Motor neuron (in vitro differentiated cells): ENCODE measurements at regions not wholly inside any gene's neighbourhood (a gene's known extent, or its start where the extent isn't known, plus 50 kb on each side); places are given as distances from the start of the nearest gene placed in this dataset.

ENCODE experiments used
- ATAC-seq, 8 experiments: fragments of 200-7000 bp; cut with Tn5 transposase; replicated peaks in 6 of 8; 2 replicates each; pipeline ENCODE4 v1.8.0; 2021; ENCODE audit warnings: mild to moderate bottlenecking in 8 of 8, moderate library complexity in 8 of 8
- H3K27ac ChIP-seq, 2 donors: fragments of 250-450 bp; sonication (Bioruptor Pico); 2 replicates each; pipeline ENCODE4 v1.9.0; 2021; ENCODE audit warnings: antibody characterized with exemption in 2 of 2, mild to moderate bottlenecking in 2 of 2, moderate library complexity in 1 of 2
- H3K4me1 ChIP-seq, 2 donors: fragments of 250-450 bp; sonication (Bioruptor Pico); replicated peaks in 1 of 2; 2 replicates each; pipeline ENCODE4 v1.6.1; 2021; ENCODE audit warnings: antibody characterized with exemption in 2 of 2, mild to moderate bottlenecking in 2 of 2, moderate library complexity in 1 of 2
- H3K4me3 ChIP-seq, 5 donors: fragments of 250-450 bp; sonication (Bioruptor Pico); 2 replicates each; pipeline ENCODE4 v1.9.0; 2021; ENCODE audit warnings: antibody characterized with exemption in 5 of 5, mild to moderate bottlenecking in 5 of 5, moderate library complexity in 4 of 5
- WGBS, 10 experiments: fragments of 450-650 bp; shearing (Covaris generic); methylation state at CpG; one replicate each; pipeline ENCODE4 v1.0.0; 2022; 5-methylcytosine and 5-hydroxymethylcytosine counted together
- in situ Hi-C, 9 experiments: fragments of 400-800 bp; cut with MboI; loops; one replicate each; pipeline ENCODE4 v1.15.0; 2021; ENCODE audit warnings: low sequenced_read_pairs in 9 of 9, low pct_unique_long_range_greater_than_20kb in 2 of 9; ENCODE audit not compliant: unreplicated experiment in 9 of 9

DNA sequence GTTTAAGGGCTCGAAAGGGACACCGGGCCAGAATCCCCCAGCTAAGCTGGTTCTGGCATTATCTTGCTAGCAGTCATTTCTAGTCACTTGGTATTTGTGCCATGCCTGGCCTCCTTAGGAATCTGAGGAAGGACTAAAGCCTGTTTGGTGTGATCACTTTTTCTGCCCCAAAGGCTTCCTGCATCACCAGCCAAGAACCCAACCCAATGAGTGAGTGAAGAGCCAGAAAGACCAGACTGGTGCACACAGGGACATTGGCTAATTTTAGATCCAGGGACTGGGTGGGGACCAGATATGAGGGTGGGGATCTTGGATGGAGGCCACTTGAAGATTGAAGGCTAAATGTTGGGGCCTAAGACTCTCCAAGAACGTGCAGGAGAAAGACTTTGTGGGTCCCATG is 411.9 kb upstream of the TNP1 start:
- peak in 2 of 8 experiments; percentile 70 to 72 for ATAC-seq
- Histone ChIP-seq H3K4me1 (peaks cover 20 to 26% of the 10 kb centered on the region in 2 donors), H3K4me3 (no peak overlapping the region), H3K27ac (no peak overlapping the region)
- in situ Hi-C loops: no loop called here
- WGBS, 10 experiments: 43 to 100% (median 80%) methylated on average over 1 to 3 of the region's 3 CpGs; no CpG with 5 or more reads in 5 of the 10 experiments

GRCh38 chr2:217270485-217271121 is 410.7 kb upstream of the TNP1 start:
- WGBS, 10 experiments: 80 to 100% (median 92%) methylated on average over 1 of the region's 1 CpG; no CpG with 5 or more reads in 6 of the 10 experiments
- Histone ChIP-seq H3K4me1 (peaks cover 20 to 22% of the 10 kb centered on the region in 2 donors), H3K4me3 (no peak overlapping the region), H3K27ac (no peak overlapping the region)
- in situ Hi-C loops: no loop called here
- no peak for ATAC-seq

DNA sequence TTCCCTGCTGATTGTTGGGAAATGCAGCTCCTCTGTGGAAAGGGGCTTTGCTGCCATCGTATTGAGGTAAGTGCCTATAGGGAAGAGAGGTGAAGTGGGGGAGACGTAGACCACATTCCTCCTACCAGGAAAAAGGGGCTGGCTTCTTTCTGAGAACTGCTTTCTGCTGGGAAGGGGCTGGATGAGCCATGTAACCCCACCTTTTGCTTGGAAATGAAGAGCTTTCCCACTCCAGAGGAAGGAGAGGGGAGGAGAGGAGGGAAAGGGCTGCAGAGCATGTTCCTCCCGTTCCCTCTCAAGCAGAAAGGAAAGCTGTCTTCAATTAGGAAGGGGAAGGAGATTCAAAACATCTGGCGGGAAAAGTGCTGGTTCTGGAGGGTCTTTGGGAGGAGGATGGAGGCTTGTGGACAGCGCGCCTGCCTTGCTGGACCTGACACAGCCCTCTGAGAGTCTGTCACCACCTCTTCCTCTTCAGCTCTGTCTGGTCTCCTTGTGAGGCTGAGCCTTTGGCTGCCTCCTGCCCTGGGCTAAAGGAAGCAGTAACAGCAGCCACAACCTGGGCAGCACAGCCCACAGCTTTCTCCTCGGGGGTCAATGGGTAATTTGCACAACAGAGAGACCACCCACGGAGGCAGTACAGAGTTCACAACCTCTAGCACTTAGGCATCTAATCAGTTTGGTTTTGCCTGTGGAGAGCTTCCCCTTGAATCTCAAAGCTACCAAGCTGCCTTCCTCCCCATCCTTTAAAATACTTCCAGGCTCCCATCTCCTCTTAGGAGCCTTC is 410.0 kb upstream of the TNP1 start:
- Histone ChIP-seq H3K4me3 (no peak overlapping the region), H3K4me1 (peaks cover 16 to 20% of the 10 kb centered on the region in 2 donors), H3K27ac (peak overlapping the region in 1 of 2 donors; percentile 10)
- peak in 3 of 8 experiments; percentile 6 to 58 (median 50) for ATAC-seq
- 6 to 50% (median 26%) methylated on average over 1 to 8 of the region's 8 CpGs; no CpG with 5 or more reads in 2 of the 10 experiments for WGBS, 10 experiments
- in situ Hi-C loops: no loop called here

GRCh38 chr2:217268978-217269377 is 409.1 kb upstream of the TNP1 start:
- no peak overlapping the region for H3K27ac ChIP-seq
- peaks cover 14 to 20% of the 10 kb centered on the region in 2 donors for H3K4me1 ChIP-seq
- ATAC-seq: no peak
- H3K4me3 ChIP-seq: no peak overlapping the region
- WGBS, 10 experiments: 53 to 100% (median 79%) methylated on average over 1 to 5 of the region's 7 CpGs; no CpG with 5 or more reads in 2 of the 10 experiments
- in situ Hi-C loops: no loop called here

- 50 to 100% (median 88%) methylated on average over 1 of the region's 1 CpG; no CpG with 5 or more reads in 6 of the 10 experiments for WGBS, 10 experiments
- peaks cover 10 to 12% of the 10 kb centered on the region in 2 donors for H3K4me1 ChIP-seq
- H3K4me3 ChIP-seq: no peak overlapping the region
- no peak overlapping the region for H3K27ac ChIP-seq
- peak in 2 of 8 experiments; percentile 57 to 61 for ATAC-seq
- in situ Hi-C loops: no loop called here
Measured at GRCh38 chr2:217267758-217268157, 407.9 kb upstream of the TNP1 start.

DNA sequence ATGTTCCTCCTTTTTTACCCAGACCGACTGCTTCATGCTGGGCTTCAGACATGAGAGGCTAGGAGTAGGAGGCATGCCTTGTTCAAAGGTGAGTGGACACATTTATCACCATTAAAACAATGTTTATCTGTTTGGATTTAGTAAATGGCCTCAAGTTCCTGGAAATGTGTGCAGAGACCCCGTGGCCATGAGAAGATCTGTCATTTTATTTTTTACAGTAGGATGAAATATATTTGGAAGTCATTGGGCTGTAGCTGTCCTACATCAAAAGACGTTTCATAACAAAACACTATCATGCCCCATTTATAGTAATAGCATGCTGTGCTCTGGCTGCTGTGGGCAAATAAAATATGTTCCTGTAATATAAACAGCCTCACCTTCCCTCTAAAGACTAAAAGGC is 403.9 kb upstream of the TNP1 start:
- ATAC-seq: peak in 3 of 8 experiments; percentile 54 to 66 (median 56)
- Histone ChIP-seq H3K4me1 (peaks cover 0 to 7% of the 10 kb centered on the region in 2 donors), H3K27ac (no peak overlapping the region), H3K4me3 (no peak overlapping the region)
- 32 to 80% (median 60%) methylated on average over 1 to 3 of the region's 3 CpGs; no CpG with 5 or more reads in 2 of the 10 experiments for WGBS, 10 experiments
- in situ Hi-C loops: no loop called here

DNA sequence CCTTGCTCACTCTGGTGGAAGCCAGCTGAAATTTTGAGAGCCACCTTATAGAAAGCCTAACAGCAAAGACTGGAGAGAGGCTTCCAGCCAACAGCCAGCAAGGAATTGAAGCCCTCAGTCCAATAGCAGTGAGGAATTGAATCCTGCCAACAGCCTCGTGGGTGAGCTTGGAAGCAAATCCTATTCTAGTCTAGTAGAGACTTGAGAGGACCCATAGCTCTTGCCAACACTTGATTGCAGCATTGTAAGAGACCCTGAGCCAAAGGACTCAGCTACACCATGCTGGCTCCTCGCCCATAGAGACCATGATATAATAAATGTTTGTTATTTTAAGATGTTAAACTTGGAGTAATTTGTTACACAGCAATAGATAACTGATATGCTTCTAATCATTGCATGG is 403.0 kb upstream of the TNP1 start:
- in situ Hi-C loops: no loop called here
- Histone ChIP-seq H3K4me1 (peaks cover 0 to 7% of the 10 kb centered on the region in 2 donors), H3K27ac (no peak overlapping the region), H3K4me3 (no peak overlapping the region)
- WGBS, 10 experiments: 50 to 100% (median 68%) methylated on average over 1 to 2 of the region's 2 CpGs; no CpG with 5 or more reads in 3 of the 10 experiments
- ATAC-seq: no peak

GRCh38 chr2:217261452-217261851 is 401.6 kb upstream of the TNP1 start:
- H3K4me3 ChIP-seq: no peak overlapping the region
- in situ Hi-C loops: no loop called here
- no peak overlapping the region for H3K27ac ChIP-seq
- no peak for ATAC-seq
- peaks cover 0 to 7% of the 10 kb centered on the region in 2 donors for H3K4me1 ChIP-seq
- 35 to 100% (median 82%) methylated on average over 1 to 4 of the region's 4 CpGs; no CpG with 5 or more reads in 1 of the 10 experiments for WGBS, 10 experiments

DNA sequence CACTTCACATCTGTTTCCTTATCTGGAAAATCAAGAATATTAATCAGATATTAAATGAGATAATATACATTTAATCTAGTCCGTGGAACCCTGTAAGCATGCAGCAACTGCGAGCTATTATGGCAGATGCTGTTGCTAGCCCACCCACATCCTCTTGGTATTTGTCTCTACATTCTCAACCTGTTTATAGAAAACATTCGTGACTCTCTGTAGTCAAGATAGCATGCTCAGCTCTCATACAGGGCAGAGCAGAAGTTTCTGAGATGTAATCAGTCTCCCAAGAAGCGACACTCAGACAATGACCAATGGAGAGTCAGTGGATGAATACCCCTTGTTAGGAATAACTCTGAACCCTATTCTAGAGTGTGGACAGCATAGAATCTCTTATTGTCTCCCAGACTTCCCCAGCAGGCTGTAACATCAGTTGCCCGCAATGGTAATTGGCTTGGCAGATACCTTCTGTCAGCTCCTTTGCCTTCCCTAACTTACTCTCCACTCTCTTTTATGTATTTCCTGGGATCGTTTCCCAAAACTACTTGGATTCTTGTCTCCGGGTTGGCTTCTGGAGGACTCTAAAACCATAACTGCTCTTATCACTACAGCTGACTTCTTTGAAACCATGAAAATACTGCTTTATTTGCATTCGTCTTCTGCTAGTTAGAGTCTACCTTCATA is 400.7 kb upstream of the TNP1 start:
- no peak overlapping the region for H3K4me3 ChIP-seq
- no peak for ATAC-seq
- H3K4me1 ChIP-seq: peaks cover 6 to 12% of the 10 kb centered on the region in 2 donors
- in situ Hi-C loops: no loop called here
- WGBS, 10 experiments: 62 to 97% (median 82%) methylated on average over 3 to 8 of the region's 8 CpGs; no CpG with 5 or more reads in 2 of the 10 experiments
- no peak overlapping the region for H3K27ac ChIP-seq

DNA sequence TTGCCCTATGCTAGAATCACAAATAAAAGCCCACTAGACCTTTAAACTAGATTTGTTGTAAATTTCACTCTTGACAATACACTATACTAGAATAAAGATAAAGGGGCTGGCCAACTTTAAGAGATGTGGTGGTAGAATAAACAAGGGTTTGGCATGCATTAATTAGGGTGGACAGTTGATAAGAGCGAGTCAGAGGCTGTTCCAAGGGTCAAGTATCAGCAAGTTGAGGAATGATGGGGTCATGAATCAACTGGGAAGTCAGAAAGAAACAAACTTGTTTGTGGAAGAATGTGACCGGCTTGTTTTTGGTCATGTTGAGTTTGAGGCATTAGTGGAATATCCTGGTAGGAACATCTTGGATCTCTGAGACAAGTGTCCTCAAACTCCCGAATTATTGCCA is 398.3 kb upstream of the TNP1 start:
- in situ Hi-C loops: no loop called here
- WGBS, 10 experiments: 70 to 100% (median 86%) methylated on average over 1 to 3 of the region's 3 CpGs; no CpG with 5 or more reads in 1 of the 10 experiments
- H3K4me1 ChIP-seq: peaks cover 5 to 6% of the 10 kb centered on the region in 2 donors

GRCh38 chr2:217256251-217256650 is 396.4 kb upstream of the TNP1 start:
- in situ Hi-C loops: no loop called here
- Histone ChIP-seq H3K27ac (no peak overlapping the region), H3K4me3 (no peak overlapping the region), H3K4me1 (peaks cover 14 to 17% of the 10 kb centered on the region in 2 donors)
- WGBS, 10 experiments: 0 to 57% (median 12%) methylated on average over 1 to 3 of the region's 3 CpGs; no CpG with 5 or more reads in 3 of the 10 experiments
- peak in 5 of 8 experiments; percentile 30 to 90 (median 45) for ATAC-seq

More for the DNA sequence above, 398.3 kb upstream of the TNP1 start:
- Histone ChIP-seq H3K27ac (no peak overlapping the region), H3K4me3 (no peak overlapping the region)
- ATAC-seq: no peak

DNA sequence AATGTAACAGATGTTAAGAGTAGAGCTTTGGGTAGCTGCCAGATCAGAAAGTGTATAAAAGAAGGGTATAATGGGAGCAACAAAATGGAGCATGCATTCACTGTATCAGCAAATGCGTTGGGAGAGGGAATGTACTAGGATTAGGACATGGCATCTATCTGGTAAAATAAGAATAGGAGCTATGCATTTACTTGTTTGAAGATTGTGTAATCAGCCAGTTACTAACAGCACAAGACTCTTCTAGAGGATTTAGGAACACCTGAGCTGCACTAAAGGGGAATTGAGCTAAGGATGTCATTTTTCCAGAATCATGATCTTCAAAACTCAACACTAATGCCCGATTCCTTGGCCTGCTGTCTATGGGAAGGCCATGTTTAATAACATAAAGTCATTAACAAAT is 394.2 kb upstream of the TNP1 start:
- no peak for ATAC-seq
- Histone ChIP-seq H3K27ac (no peak overlapping the region), H3K4me1 (peaks cover 35 to 39% of the 10 kb centered on the region in 2 donors), H3K4me3 (no peak overlapping the region)
- 83 to 100% (median 94%) methylated on average over 1 to 2 of the region's 2 CpGs for WGBS, 10 experiments
- in situ Hi-C loops: no loop called here

DNA sequence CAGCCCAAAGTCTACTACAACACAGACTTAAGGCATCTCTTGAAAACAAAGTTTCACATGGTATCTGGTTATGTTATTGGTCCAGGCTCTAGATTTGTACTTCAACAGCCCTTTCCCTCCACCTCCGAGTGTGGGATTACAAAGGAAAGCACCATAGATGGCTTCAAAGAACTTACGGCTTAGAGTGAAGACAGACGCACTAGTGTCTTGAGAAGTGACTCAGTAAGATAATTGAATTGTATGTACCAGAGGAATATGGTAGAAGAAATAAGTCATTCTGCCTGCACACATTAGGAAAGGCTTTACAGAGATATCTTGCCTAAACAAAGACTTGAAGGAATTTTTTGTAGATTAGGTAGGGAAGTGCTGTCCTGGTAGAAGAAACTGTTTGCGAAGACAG is 392.3 kb upstream of the TNP1 start:
- Histone ChIP-seq H3K4me3 (no peak overlapping the region), H3K4me1 (peaks cover 53 to 55% of the 10 kb centered on the region in 2 donors), H3K27ac (no peak overlapping the region)
- 76 to 100% (median 93%) methylated on average over 1 to 4 of the region's 4 CpGs for WGBS, 10 experiments
- ATAC-seq: no peak
- in situ Hi-C loops: no loop called here
